ENCODE measurements at regions not wholly inside any gene's neighbourhood (a gene's known extent, or its start where the extent isn't known, plus 50 kb on each side); places are given as distances from the start of the nearest gene placed in this dataset.

DNA sequence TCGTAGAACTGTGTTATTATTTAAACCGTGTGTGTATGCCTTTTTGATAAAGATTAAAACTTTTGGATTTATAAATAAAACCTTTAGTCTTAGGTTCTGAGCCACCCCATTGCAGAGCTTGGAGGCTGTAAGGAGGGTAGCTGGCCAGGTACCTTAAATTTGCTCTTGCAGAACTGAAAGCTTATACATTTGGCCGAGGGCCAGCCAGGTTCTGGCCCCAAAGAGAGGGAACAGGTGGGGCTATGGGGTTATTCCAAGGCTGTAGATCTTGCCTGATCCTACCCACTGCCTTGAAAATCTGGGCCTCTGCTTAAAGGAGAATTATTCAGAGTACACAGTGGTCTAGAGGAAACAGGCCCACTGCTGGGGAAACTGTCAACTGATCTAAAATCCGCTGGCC, 59.6 kb downstream of the CAMK2N1 start:
- H3K27ac ChIP-seq: peak overlapping the region; percentile 64; the same call in 1 of the 2 replicates
- TF ChIP-seq CTCF (conservative IDR thresholded peaks at IDR 0.05; ENCODE audit: low read depth): no peak
- DNase-seq (ENCODE audit: low spot score): no peak
- POLR2A ChIA-PET (ENCODE audit: low non-redundant PET): no interaction called here
- CTCF ChIA-PET: interaction anchor here (0.5 to 1.2 kb wide), 2 partner anchors 64 to 380 kb away, joined by 3 to 5 read pairs; no protein-coding TSS in a partner anchor

DNA sequence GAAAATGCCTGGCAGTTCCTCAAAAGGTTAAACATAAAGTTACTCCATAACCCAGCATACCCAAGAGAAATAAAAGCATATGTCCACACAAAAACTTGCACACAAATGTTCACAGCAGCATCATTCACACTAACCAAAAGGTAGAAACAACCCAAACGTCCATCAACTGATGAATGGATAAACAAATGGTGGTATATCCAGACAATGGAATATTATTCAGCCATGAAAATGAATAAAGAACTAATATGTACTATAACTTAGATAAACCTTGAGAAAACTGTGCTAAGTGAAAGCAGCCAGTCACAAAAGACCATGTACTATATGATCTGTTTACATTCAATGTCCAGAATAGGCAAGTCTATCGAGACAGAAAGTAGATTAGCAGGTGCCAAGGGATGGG, 60.4 kb downstream of the CAMK2N1 start:
- DNase-seq (ENCODE audit: low spot score): no peak
- ChIA-PET CTCF (interaction anchor here (0.5 to 1.2 kb wide), 2 partner anchors 64 to 737 kb away, joined by 3 to 5 read pairs; no protein-coding TSS in a partner anchor), POLR2A (ENCODE audit: low non-redundant PET) (no interaction called here)
- no peak for TF ChIP-seq CTCF (conservative IDR thresholded peaks at IDR 0.05; ENCODE audit: low read depth)
- no peak overlapping the region for H3K27ac ChIP-seq

DNA sequence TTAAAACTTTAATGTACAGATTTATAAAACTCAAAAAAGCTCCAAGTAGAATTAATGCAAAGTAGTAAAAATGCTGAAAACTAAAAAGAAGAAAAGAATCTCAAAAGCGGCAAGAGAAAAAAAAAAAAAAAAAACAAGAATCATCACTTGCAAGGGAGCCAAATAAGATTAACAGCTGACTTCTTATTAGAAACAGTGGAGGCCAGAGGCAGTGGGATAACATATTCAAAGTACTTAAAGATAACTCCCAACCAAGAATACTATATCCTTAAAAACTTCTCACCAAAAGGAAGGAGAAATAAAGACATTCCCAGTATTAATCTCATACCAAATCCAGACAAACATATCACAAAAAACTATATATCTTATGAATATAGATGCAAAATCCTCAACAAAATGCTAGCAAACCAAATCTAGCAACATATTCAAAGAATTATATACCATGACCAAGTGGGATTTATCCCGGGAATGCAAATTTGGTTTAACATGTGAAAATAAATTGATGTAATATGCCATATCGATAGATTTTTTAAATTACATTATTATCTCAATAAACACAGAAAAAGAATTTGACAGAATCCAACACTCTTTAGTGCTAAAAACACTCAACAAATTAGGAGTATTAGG, 62.7 kb downstream of the CAMK2N1 start:
- POLR2A ChIA-PET (ENCODE audit: low non-redundant PET): no interaction called here
- DNase-seq (ENCODE audit: low spot score): no peak
- no peak overlapping the region for H3K27ac ChIP-seq
- no peak for TF ChIP-seq CTCF (conservative IDR thresholded peaks at IDR 0.05; ENCODE audit: low read depth)
- CTCF ChIA-PET: interaction anchor here (0.6 kb wide), 1 partner anchor 206 kb away, joined by 6 read pairs; no protein-coding TSS in a partner anchor

- no peak for TF ChIP-seq CTCF (conservative IDR thresholded peaks at IDR 0.05; ENCODE audit: low read depth)
- ChIA-PET CTCF (no interaction called here), POLR2A (ENCODE audit: low non-redundant PET) (no interaction called here)
- DNase-seq (ENCODE audit: low spot score): no peak
- no peak overlapping the region for H3K27ac ChIP-seq
These were observed 64.6 kb downstream of the CAMK2N1 start for GRCh38 chr1:20421441-20421840.

DNA sequence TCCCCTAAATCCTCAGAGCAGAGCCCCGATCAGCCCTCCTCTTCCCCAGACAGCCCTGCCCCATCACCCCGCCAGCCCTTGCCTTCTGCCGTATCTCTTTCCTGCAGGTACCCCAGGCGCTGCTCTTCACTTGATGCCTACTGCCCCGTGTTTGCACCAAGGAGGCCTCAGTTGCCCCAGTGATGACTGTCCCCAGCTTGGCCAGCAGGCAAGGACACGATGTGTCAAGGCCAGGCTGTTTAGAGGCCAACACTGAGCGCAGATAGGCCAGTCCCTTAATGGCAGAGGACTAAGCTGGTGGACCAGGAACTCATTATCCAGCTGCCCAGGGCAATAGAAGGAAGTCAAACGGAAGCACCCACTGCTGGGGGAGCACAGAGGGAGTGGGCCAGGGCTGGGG, 68.4 kb downstream of the CAMK2N1 start:
- H3K27ac ChIP-seq: no peak overlapping the region
- TF ChIP-seq CTCF (conservative IDR thresholded peaks at IDR 0.05; ENCODE audit: low read depth): no peak
- no peak for DNase-seq (ENCODE audit: low spot score)
- POLR2A ChIA-PET (ENCODE audit: low non-redundant PET): no interaction called here
- CTCF ChIA-PET: no interaction called here

DNA sequence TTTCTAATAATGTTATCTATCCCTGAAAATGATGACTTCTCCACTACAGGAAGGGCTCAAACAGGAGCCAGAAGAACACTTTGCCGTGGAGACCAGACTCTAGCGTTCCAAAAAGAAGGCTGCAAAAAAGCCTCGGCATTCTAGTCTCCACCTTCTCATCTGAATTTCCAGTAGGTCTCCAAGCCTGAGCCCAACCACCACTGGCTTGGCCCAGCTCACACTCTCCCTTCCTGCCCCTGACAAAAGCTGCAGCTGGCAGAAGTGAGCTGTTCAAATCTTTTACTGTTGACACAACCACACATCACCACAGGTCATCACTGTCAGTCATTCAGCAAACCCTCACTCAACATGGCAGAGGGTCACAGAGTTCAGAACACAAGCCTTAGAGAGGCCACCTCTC, 69.3 kb downstream of the CAMK2N1 start:
- DNase-seq (ENCODE audit: low spot score): no peak
- TF ChIP-seq CTCF (conservative IDR thresholded peaks at IDR 0.05; ENCODE audit: low read depth): no peak
- ChIA-PET POLR2A (ENCODE audit: low non-redundant PET) (no interaction called here), CTCF (no interaction called here)
- no peak overlapping the region for H3K27ac ChIP-seq

Data from RWPE1 (cell line).